GM19395 (cell line): ENCODE measurements at regions not wholly inside any gene's neighbourhood (a gene's known extent, or its start where the extent isn't known, plus 50 kb on each side); places are given as distances from the start of the nearest gene placed in this dataset.

Source experiments
- ATAC-seq: cut with Tn5 transposase; IDR thresholded peaks from one replicate; pipeline ENCODE4 v1.9.1; 2021; ENCODE audit warnings: mild to moderate bottlenecking, moderate library complexity; ENCODE audit not compliant: unreplicated experiment

DNA sequence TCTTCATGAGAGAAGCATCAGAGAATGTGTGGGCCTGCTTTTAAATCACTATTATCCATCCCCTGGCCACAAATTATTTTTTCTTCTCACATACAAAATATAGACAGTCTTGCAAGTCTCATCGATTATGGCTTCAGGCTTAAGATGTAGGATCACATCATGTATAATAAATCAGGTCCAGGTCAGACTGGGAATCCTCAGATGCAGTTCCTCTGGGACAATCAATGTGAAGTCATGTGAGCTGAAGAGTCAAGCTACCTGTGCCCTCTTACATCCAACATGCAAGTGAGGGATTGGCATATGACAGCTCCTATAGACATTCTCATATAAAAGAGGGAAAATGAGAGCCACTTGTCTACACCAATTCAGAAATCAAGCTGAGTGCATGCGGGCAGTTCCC, 631.8 kb downstream of the PTPRU start:
- ATAC-seq, result no peak

DNA sequence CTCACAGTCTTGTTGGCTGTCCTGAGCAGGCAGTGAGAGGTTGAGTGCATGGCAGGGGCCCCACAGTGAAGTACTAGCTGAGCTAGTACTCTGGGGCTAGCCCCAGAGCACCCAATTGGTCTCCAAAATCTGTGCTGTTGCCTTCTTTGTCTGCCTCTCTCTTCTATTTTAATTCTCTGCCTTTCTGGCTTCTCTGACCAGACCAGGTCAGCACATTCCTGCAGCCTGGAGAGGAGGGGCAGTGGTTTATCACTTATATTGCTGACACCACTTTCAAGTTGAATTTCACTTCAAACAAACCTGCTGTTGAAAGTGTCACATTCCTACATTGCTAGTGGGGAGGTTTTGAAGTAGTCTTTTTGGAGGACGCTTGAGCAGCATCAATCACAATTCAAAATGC, 628.7 kb downstream of the PTPRU start:
- no peak for ATAC-seq

DNA sequence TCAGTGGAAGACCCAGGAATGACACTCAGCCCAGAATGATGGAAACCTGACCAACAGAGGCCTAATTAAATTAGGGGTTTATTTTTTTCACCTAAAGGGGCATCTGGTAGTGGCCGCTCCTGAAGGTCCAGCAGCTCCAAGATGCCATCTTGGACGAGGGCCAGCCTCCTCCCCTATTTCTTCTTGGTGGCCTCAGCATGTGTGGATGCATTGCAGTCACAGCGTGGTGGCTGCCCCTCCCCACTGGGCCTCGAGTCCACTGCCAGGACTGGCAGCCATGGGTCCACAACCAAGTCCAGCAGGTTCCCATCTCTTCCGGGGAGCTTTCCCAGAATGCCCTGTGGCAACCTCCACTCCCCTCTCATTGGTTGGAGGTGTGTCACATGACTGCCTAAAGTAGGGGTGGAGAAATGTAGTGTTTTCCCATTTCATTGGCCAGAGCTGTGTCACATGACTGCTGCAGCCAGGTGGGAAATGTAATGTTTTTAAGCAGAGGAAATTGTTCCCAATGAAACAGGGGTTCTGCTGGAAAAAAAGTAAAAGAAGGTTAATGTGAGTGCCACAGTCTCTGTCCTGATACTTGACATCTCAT, 628.2 kb downstream of the PTPRU start:
- ATAC-seq, result no peak

DNA sequence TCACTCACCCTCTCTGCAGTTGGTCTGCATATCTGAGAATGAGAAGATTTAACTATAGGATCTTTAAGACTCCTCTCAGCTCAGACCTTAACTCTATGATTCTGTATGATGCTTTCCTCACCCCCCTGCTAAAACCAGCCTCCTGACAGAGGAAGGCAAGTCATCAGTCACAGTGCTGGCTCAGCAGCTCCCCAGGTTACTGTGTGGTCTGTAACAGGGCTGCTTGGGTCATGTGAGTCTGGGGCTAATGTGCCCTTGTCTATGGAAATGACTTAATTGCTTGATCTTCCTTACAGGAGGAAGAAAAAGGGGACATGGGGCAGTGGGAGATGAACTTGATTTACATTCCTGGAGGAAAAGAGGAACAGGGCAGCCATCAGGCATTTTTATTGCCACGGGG, 625.6 kb downstream of the PTPRU start:
- no peak for ATAC-seq

DNA sequence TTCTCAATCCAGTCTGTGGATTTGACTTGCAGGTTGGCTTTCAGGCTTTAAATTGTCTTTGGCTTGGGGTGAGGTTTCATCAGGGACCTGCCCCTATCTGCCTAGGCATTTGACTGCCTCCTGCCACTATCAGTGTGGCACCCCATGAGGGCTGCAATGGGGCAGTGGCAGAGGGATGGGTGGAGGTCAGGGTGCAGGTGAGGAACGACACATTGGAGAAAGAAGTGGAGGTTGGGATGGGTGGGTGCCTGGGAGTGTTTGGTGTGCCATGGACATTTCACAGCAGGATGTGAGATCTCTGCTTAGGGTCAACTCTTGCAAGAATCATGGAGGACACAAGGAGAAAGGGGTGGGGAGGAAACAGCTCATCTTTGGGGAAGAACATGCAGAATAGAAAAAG, 625.1 kb downstream of the PTPRU start:
- ATAC-seq, result no peak

DNA sequence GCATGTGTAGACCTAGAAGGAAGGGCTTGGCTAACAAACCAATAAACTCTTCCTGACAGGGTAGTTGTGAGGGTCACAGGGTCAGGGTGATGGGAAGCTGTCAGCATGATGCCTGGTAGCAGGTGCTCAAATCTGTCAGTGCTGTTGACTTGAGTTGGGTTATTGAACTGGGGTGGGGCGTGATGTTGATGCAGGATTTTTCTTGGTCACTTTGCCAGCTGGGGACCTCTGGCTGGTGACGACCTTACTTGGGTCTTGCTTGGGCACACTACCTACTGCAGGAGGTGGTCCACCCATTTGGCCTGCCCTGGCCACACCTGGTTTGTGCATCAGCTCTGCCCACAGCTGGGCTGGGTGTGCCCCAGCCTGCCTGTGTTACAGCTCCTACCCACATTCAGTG, 624.4 kb downstream of the PTPRU start:
- no peak for ATAC-seq

DNA sequence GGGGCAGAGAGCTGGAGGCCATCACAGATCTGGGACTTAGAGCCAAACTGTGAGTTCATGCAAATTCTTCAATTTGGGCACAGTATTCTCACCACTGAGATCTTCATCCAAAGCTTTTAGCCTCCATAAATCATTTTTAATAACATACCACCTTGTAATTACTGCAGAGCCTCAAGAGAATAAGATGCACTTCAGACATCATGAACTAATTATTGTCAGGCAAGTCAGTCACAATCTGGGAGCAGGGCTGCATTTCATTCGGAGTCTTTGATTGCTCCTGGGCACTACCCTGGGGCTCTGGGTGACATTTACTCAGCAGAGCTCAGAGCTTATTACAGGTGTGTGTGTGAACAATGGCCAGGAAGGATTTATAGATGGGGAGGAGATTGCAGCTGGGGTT, 623.7 kb downstream of the PTPRU start:
- ATAC-seq, result no peak

DNA sequence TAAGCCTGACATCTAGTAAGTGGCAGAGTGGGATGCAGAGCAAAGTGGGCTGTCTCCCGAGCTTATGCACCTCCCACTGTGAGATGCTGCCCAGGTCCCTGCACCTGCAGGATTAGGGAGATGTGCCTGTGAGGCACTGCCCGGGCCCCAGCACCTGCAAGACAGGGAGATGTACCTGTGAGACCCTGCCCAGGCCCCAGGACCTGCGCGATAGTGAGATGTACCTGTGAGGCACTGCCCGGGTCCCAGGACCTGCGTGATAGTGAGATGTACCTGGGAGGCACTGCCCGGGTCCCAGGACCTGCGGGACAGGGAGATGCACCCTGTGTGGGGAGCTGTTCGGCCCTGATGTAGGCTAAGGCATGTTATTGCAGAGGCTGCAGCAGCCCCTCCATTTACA, 622.8 kb downstream of the PTPRU start:
- ATAC-seq, result no peak

DNA sequence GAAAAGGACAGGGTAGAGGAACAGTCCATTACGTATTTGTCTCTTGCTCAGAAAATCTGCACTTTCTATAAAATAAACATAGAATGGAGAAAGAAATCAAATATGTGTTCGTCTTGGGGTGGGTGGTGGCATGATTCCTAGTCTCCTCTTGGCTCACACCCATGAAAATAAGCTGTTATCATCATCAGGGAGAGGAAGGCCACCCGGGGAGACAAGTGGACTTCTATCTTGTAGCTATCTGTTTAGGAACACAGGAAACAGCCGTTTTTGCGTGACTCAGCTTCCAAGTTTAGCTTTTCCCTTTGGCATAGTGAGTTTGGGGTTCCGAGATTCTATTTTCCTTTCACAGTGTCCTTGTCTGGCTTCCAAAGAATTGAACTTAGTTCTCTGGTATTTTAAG, 622.3 kb downstream of the PTPRU start:
- ATAC-seq, result no peak

DNA sequence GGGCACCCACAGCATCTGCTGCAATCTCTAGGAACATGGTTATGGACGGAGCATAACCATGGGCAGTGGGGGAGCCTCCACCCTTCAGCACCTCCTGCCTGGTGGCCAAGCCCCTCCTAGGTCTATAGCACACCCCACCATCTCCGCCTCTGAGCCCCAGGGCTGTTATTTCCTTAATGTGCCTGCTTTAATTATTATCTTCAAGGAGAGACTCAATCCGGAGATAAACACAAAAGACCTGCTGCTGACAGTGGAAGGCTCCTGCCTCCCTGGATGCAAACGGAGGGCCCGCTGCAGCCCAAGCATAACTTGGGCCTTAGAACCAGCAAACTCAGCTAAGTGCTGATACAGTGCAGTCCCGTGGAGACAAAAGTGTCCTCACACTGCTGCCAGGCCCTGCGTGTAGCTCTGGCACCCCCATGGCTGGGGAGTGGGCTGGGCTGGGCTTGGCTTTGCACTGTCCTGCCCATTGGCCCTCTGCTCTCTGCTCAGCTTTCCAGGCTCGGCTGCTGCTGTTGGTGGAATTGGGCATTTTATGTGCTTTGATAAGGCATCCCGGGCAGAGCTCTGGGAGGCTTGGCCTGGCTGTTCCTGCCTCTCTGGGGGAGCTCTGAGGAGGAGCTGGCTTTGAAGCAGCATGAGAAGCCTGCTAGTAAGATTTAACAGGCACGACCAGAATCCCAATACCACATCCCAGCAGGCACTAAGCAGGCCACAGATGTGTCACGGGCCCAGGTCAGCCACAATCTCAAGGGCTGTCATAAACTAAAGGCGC, 620.2 kb downstream of the PTPRU start:
- no peak for ATAC-seq

DNA sequence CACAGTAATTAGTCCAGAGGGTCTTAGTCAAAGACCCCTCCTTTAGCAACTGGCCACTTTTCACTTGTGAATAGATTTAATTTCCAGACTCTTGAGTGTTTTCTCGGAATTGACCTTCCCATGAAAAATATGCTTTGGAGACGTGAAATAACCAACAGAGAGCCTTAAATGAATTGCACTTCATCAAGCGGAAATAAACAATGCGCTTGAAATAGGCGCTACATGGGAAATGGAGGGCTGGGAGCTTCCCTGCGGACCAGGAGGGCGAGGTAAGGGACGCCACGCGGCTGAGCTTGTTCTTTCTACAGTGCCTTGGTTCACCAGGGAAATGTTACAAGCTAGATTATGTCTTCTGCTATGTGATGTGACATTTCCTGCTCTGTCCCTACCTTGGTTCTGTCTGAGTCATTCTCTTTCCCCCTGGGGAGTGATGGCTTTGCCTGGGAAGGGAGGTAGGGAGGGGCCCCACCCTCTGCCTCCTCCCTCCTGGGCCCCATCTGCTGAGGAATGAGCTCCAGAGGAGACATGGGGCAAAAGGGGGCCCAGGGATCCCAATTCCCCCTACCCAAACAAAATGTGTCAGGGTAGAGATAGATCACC, 619.3 kb downstream of the PTPRU start:
- no peak for ATAC-seq

DNA sequence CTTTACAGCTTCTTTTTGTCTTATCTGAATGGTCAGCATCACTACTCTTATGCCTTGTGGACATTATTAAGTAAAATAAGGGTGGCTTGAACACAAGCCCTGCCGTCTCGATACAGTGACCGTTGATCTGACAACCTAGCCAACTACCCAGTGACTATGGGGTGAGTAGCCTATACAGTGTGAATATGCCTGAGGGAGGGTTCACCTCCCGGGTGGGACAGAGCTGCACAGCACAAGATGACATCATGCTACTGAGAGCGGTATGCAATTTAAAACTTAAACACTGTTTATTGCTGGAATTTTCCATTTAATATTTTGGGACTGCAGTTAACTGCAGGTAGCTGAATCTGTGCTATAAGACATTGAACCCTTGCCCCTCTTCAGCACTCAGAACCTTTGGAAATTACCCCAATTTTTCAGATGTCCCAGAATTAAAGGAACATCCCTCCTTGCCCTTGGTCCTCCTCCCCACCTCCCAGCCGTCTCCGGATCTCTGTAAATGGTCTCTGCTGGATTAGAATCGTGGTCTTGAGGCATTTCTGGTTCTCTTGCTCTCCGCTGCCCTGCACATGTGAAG, 618.5 kb downstream of the PTPRU start:
- no peak for ATAC-seq

DNA sequence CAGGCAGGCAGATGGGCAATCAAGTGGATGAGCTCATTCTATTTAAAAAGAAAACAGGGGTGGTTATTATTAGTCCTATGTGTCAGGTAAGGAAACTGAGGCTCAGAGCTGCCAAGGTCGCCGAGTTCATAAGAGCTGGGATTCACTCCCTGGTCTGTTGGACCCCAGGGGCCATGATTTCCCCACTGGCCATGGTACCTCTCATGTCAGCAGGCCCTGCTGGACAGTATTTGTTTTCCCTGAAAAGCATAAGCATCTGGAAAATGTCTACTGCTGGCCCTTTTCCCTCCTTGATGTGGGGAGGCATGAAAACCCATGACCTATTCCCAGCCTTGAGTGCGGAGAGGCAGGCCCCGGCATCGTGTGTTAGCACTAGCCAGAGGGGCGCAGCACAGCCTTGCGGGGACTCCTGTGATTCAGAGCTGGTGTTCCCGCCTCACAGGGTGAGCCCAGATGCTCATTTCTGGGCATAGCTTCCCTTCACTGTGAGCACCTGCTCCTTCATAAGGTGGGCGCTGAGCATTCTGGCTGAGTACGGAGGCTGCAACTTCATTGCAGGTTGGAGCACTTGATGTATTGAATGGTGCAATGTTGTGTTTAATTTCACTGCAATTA, 617.5 kb downstream of the PTPRU start:
- no peak for ATAC-seq

DNA sequence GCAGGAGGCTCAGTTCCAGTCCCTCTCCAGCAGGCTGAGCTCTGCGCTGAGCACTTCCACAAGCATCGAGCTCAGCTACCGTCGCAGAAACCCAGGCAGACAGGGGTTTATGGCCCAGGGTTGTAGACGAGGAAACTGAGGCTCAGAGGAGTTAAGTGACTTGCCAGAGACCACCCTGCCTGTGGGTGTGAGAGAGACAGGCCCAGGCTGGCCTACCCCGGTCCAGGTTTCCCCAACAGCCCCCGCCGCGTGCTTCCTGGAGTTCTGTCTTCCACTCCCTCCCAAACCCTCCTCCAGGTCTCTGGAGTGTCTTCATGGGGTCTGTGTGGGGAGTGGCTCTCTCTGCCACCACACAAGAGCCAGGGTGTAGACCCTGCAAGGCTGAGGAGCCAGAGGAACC, 615.9 kb downstream of the PTPRU start:
- ATAC-seq, result no peak

DNA sequence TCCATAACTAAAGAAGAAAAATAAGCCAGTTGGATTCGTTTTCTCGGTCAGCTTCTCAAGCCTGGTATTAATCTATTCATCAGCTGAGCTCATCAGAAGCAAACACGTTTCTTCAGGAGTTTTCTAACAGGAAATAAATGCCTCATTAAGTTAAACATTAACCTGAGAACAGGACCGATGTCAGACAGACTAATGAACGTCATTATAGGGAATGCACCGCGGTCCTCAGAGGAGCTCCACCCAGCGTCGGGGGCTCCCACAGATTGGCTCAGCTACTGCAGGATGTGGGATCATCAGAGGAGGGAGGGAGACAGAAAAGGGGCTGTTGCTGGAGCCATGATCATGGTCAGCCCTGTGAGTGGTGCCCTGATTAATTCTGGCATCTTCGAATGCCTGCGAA, 615.4 kb downstream of the PTPRU start:
- ATAC-seq, result no peak

DNA sequence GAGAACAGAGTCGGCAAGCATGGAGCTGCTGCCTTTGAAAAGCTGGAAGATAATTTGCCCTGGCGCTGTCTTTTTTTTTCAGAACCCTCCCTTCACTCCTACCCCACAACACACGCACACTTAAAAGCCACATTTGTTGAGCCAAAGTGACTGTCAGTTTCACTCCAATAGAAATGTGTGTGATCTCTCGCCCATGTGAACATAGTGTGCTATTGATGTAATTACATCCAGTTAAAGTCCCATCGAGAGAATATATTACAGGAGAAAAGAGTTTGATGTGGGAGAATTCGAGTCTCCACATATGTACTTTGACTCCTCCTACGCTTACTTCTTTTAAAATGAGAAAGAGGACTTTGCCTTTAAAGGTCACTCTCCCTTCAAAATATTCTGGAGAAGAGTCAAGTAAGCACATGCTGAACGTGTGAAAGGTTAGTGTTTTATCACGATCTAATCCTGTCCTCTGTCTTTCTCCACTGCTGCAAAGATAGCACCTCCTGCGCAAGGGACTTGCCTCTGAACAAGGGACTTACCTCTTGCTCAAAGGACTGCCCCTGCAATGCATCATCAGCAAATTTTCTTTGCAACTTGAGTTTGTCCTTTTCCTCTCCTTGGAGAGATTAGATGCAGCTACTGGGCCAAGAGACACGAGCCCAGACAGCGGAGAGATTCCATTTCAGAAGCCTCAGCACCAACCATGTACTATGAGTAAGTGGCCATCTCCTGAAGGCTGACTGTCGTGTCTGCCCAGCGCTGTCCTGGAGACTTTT, 613.9 kb downstream of the PTPRU start:
- no peak for ATAC-seq

DNA sequence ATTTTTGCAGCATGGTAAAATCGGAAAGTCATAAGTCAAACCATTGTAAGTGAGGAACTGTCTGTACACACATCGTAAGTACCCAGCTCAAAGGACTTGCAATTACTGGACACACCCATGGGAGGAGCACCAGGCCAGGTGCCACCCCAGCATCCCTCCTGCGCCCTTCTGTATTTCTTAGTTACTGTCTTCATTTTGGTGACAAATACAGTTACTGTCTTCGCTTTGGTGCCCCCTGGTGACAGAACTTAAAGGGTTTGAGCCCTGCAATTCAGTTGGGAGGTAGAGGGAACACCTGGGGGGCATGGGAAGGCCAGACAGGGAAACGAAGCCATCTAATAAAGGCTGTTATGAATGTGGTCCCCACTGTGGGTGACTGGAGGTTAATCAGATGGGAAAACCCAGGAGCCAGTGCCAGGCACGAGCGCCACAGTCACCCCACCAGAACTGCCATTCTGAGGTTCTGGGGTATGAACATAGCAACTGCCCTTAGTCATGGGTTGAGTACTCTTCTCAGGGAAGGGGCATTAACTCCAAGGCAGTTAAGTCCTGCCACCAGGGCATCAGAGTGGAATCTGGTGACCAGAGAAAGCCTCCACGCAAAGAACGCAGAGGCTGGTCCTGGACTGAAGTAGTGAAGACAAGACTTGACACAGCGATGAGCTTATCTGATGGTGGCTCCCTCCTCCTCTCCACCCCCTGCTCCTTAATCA, 612.9 kb downstream of the PTPRU start:
- no peak for ATAC-seq

DNA sequence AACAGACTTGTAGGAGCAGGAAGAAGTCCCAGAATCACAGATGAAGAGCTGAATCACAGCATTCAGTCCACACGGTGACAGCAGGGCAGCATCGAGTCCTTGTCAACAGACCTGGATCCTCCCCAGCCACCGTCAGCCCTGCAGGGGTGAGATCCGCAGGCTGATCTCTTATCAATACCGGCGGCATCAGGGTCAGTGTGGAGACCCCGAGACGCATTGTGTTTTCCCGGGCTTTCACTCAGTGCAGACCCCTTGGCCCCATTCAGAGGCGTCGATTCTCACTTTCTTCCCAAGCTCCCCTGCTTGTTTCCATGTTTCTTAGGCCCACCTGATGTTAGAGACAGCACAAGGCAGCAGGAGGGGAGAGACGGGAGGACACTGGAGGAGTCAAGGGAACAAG, 609.6 kb downstream of the PTPRU start:
- ATAC-seq, result no peak

DNA sequence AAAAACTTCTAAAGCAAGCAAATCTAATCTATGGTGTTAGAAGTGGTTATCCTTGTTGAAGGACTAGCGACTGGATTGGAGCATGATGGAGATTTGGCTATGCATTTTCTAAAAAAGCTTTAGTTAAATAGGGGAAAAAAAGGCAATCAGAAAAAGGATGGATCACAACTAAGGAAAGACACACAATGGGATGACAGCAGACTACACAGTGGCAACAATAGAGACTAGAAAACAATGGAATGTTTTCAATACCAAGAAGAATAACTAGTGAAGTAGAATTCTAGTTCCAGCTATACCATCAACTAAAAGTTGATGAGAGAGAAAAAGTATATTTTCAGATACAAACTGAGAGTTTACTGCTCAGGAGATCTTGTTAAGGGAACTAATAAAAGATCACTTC, 605.8 kb downstream of the PTPRU start:
- ATAC-seq, result no peak

DNA sequence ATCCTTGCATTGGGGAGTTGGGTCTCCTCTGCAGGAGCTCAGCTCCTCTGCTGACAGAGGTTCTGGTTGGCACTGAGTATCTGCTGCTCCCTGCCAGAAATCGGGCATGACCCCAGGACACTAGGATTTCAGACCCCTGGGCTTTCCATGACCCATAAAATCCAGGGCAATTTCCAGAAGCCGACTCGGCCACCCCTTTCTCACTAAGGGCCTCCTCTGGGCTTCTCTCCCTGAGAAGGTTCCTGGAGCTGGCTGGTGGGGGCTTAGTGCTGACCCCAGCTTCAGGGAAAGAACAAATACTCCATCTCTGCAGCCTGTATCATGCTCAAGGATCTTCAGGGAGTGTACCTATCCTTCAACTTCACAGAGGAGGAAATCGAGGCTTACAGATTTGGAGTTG, 603.4 kb downstream of the PTPRU start:
- no peak for ATAC-seq
